PFSK-1 (cell line): ENCODE measurements at regions not wholly inside any gene's neighbourhood (a gene's known extent, or its start where the extent isn't known, plus 50 kb on each side); places are given as distances from the start of the nearest gene placed in this dataset.

Experiments used
- FOXP2 ChIP-seq: optimal IDR thresholded peaks from 2 replicates; pipeline ENCODE3; 2011; ENCODE audit warnings: borderline replicate concordance, control low read depth, inconsistent platforms; ENCODE audit not compliant: insufficient read depth; ENCODE audit errors: extremely low read length, extremely low read depth
- POLR2AphosphoS5 ChIP-seq: IDR thresholded peaks from 2 replicates; pipeline ENCODE4 v1.6.1; 2012; ENCODE audit warnings: low read depth, mild to moderate bottlenecking, control low read depth, low read length, moderate library complexity
- REST ChIP-seq, 2 experiments: IDR thresholded peaks; 2 replicates each; pipeline versions ENCODE4 v1.6.1 to v1.8.0; 2011 to 2012; ENCODE audit warnings: low read depth in 2 of 2, low read length in 2 of 2, control low read depth in 1 of 2, inconsistent platforms in 1 of 2, mild to moderate bottlenecking in 1 of 2, moderate library complexity in 1 of 2; ENCODE audit not compliant: insufficient read depth in 1 of 2
- SIN3A ChIP-seq: IDR thresholded peaks from 2 replicates; pipeline ENCODE4 v1.6.1; 2012; ENCODE audit warnings: mild to moderate bottlenecking, low read length, moderate library complexity, borderline replicate concordance; ENCODE audit not compliant: insufficient read depth
- TAF1 ChIP-seq: IDR thresholded peaks from 2 replicates; pipeline ENCODE4 v1.6.1; 2012; ENCODE audit warnings: low read length, control low read depth, borderline replicate concordance; ENCODE audit not compliant: insufficient read depth

GRCh38 chr12:126819554-126819953 is 1447.4 kb upstream of the TMEM132C start:
- TF ChIP-seq REST (IDR thresholded peaks at IDR 0.05; ENCODE audit: insufficient read depth in 1 of 2, low read depth in 2 of 2, low read length in 2 of 2) (no peak), POLR2AphosphoS5 (no peak), TAF1 (no peak), FOXP2 (no peak), SIN3A (no peak)
